HCT116 (cell line): ENCODE measurements at regions not wholly inside any gene's neighbourhood (a gene's known extent, or its start where the extent isn't known, plus 50 kb on each side); places are given as distances from the start of the nearest gene placed in this dataset.

Experiments used
- ATAC-seq: fragments of 200-7000 bp; cut with Tn5 transposase; 2 replicates; pipeline ENCODE4 v1.9.1; 2020; ENCODE audit warnings: mild to moderate bottlenecking, moderate library complexity
- BruUV-seq: library from RNA; stranded (reverse); fragments of 400-500 nt; replicated peaks from 2 replicates; lab custom pipeline; 2021; lab: Mats Ljungman, UMichigan
- CTCF ChIA-PET: fragments of 300-600 bp; sonication (Branson Sonifier 250); formaldehyde crosslinking; loops from one replicate; lab custom pipeline; 2021; ENCODE audit warnings: antibody characterized with exemption; lab: Charles Lee
- POLR2A ChIA-PET: fragments of 300-600, 350-600 bp; sonication (Branson Sonifier 250); formaldehyde crosslinking; loops from one replicate; lab custom pipeline; 2021; ENCODE audit warnings: antibody characterized with exemption; lab: Charles Lee
- RAD21 ChIA-PET, 2 experiments: fragments of 300-600 bp; sonication (Branson Sonifier 250); formaldehyde crosslinking; loops; one replicate each; lab custom pipeline; 2023; ENCODE audit warnings: low total read pairs in 2 of 2; ENCODE audit not compliant: uncharacterized antibody in 2 of 2, unreplicated experiment in 2 of 2, low non-redundant PET in 1 of 2; lab: Charles Lee
- DNase-seq: peaks from one replicate; pipeline ENCODE4 v3.0.0-alpha.2; 2010; ENCODE audit warnings: low read depth, low spot score
- H2AFZ ChIP-seq: fragments of 200-600 bp; shearing (Covaris generic), sonication (generic); 2 replicates; pipeline ENCODE4 v1.6.1; 2017; ENCODE audit warnings: low read depth, mixed run types, mixed read lengths, antibody characterized with exemption, low read length; ENCODE audit not compliant: poor library complexity, severe bottlenecking
- H3K27ac ChIP-seq: 2 replicates; pipeline ENCODE4 v1.5.1; 2012; ENCODE audit warnings: low read depth, low read length
- H3K27me3 ChIP-seq: fragments of 200-600 bp; sonication (generic); 2 replicates; pipeline ENCODE4 v1.6.1; 2016; ENCODE audit warnings: mixed run types, low read length, mixed read lengths; ENCODE audit not compliant: insufficient read depth
- H3K36me3 ChIP-seq, 2 experiments: fragments of 200-500 bp in 1 of 2; fragments of 200-600 bp in 1 of 2; sonication (Bioruptor generic) in 1 of 2; sonication (generic) in 1 of 2; 2 replicates each; pipeline versions ENCODE4 v1.5.1 to v1.6.1; 2014 to 2016; ENCODE audit warnings: low read length in 2 of 2, inconsistent platforms in 1 of 2, mixed read lengths in 1 of 2, mixed run types in 1 of 2; ENCODE audit not compliant: insufficient read depth in 2 of 2, control insufficient read depth in 1 of 2
- H3K4me1 ChIP-seq, 2 experiments: fragments of 200-600 bp in 1 of 2; sonication (generic) in 1 of 2; 2 replicates each; pipeline versions ENCODE4 v1.5.1 to v1.6.1; 2012 to 2017; ENCODE audit warnings: low read length in 2 of 2, inconsistent platforms in 1 of 2, mild to moderate bottlenecking in 1 of 2, mixed read lengths in 1 of 2, mixed run types in 1 of 2, moderate library complexity in 1 of 2; ENCODE audit not compliant: insufficient read depth in 2 of 2, control insufficient read depth in 1 of 2
- H3K4me2 ChIP-seq: fragments of 200-600 bp; sonication (generic); 2 replicates; pipeline ENCODE4 v1.6.1; 2017; ENCODE audit warnings: mixed run types, low read length, mixed read lengths
- H3K4me3 ChIP-seq, 2 experiments: fragments of 200-600 bp in 1 of 2; sonication (generic) in 1 of 2; replicated peaks in 1 of 2; 2 replicates each; pipeline ENCODE4 v1.5.1; 2011 to 2016; ENCODE audit warnings: low read length in 2 of 2, control low read depth in 1 of 2, low read depth in 1 of 2, mild to moderate bottlenecking in 1 of 2, mixed read lengths in 1 of 2, mixed run types in 1 of 2
- H3K79me2 ChIP-seq: fragments of 200-600 bp; sonication (generic); 2 replicates; pipeline ENCODE4 v1.6.1; 2017; ENCODE audit warnings: mild to moderate bottlenecking, mixed run types, low read length, moderate library complexity, mixed read lengths; ENCODE audit not compliant: insufficient read depth
- H3K9ac ChIP-seq: fragments of 200-600 bp; sonication (generic); 2 replicates; pipeline ENCODE4 v1.6.1; 2016; ENCODE audit warnings: low read length, mixed read lengths
- H3K9me2 ChIP-seq: fragments of 200-600 bp; sonication (generic), shearing (Covaris generic); 2 replicates; pipeline ENCODE4 v1.6.1; 2017; ENCODE audit warnings: mixed run types, mild to moderate bottlenecking, moderate library complexity; ENCODE audit not compliant: insufficient read depth
- H3K9me3 ChIP-seq, 2 experiments: fragments of 200-500 bp in 1 of 2; fragments of 200-600 bp in 1 of 2; sonication (Bioruptor generic) in 1 of 2; sonication (generic) in 1 of 2; 2 replicates each; pipeline ENCODE4 v1.6.1; 2014 to 2017; ENCODE audit warnings: low read length in 2 of 2, mixed read lengths in 2 of 2, inconsistent platforms in 1 of 2, low read depth in 1 of 2, mild to moderate bottlenecking in 1 of 2, mixed run types in 1 of 2, moderate library complexity in 1 of 2; ENCODE audit not compliant: control insufficient read depth in 1 of 2, insufficient read depth in 1 of 2
- H4K20me1 ChIP-seq: fragments of 200-600 bp; sonication (generic), shearing (Covaris generic); 2 replicates; pipeline ENCODE4 v1.6.1; 2017; ENCODE audit warnings: mixed run types, mild to moderate bottlenecking, moderate library complexity; ENCODE audit not compliant: insufficient read depth
- CBX3 ChIP-seq: IDR thresholded peaks from 2 replicates; pipeline ENCODE4 v1.6.1; 2012; ENCODE audit warnings: low read depth
- CEBPB ChIP-seq: IDR thresholded peaks from 2 replicates; pipeline ENCODE4 v1.6.1; 2012; ENCODE audit warnings: low read depth
- EGR1 ChIP-seq: IDR thresholded peaks from 2 replicates; pipeline ENCODE4 v1.6.1; 2012; ENCODE audit warnings: low read depth
- ELF1 ChIP-seq: IDR thresholded peaks from 2 replicates; pipeline ENCODE4 v1.6.1; 2012; ENCODE audit warnings: low read depth, borderline replicate concordance
- EZH2 ChIP-seq: fragments of 200-600 bp; sonication (generic); IDR thresholded peaks from 2 replicates; pipeline ENCODE4 v1.6.1; 2017; ENCODE audit warnings: antibody characterized with exemption, mixed run types
- EZH2phosphoT487 ChIP-seq: fragments of 200-600 bp; IDR thresholded peaks from 2 replicates; pipeline ENCODE4 v1.6.1; 2018; ENCODE audit warnings: antibody characterized with exemption, borderline replicate concordance
- FOSL1 ChIP-seq: IDR thresholded peaks from 2 replicates; pipeline ENCODE4 v1.6.1; 2012; ENCODE audit warnings: low read depth
- MAX ChIP-seq: IDR thresholded peaks from 2 replicates; pipeline ENCODE4 v1.6.1; 2012
- POLR2A ChIP-seq: IDR thresholded peaks from 2 replicates; pipeline ENCODE4 v1.7.0; 2011; ENCODE audit warnings: borderline replicate concordance; ENCODE audit not compliant: insufficient read depth, insufficient read length; ENCODE audit errors: extremely low read depth
- POLR2AphosphoS5 ChIP-seq: IDR thresholded peaks from 2 replicates; pipeline ENCODE4 v1.6.1; 2011; ENCODE audit warnings: mild to moderate bottlenecking, low read depth, low read length, moderate library complexity
- RAD21 ChIP-seq: IDR thresholded peaks from 2 replicates; pipeline ENCODE4 v1.6.1; 2012; ENCODE audit warnings: low read depth, mild to moderate bottlenecking
- SP1 ChIP-seq: IDR thresholded peaks from 2 replicates; pipeline ENCODE4 v1.6.1; 2012; ENCODE audit warnings: low read depth
- SRF ChIP-seq: IDR thresholded peaks from 2 replicates; pipeline ENCODE4 v1.6.1; 2012; ENCODE audit warnings: low read depth
- YY1 ChIP-seq: IDR thresholded peaks from 2 replicates; pipeline ENCODE4 v1.6.1; 2011; ENCODE audit warnings: low read length, low read depth, moderate library complexity, mild to moderate bottlenecking; ENCODE audit not compliant: insufficient replicate concordance; ENCODE audit errors: extremely low read depth
- ZFX ChIP-seq: fragments of 450-650 bp; IDR thresholded peaks from 2 replicates; pipeline ENCODE4 v1.6.1; 2017
- ZNF274 ChIP-seq: fragments of 200-500 bp; sonication (Bioruptor generic); IDR thresholded peaks from 2 replicates; pipeline ENCODE4 v1.6.1; 2014; ENCODE audit warnings: mild to moderate bottlenecking, low read depth, low read length, inconsistent platforms
- intact Hi-C: fragments of 100-400 bp; cut with micrococcal nuclease; formaldehyde crosslinking; loops from 2 replicates; pipeline ENCODE4 v1.10.0; 2022
- TF ChIP-seq, protein P1 (sequence below), 3 experiments: fragments of 200-600 bp in 1 of 3; sonication (generic) in 1 of 3; IDR thresholded peaks in 2 of 3; conservative IDR thresholded peaks in 1 of 3; 2 replicates each; pipeline ENCODE4 v1.5.1; 2012 to 2017; ENCODE audit warnings: low read depth in 2 of 3, low read length in 2 of 3, antibody characterized with exemption in 1 of 3, borderline replicate concordance in 1 of 3, control low read depth in 1 of 3, mild to moderate bottlenecking in 1 of 3, mixed read lengths in 1 of 3, mixed run types in 1 of 3, moderate library complexity in 1 of 3; ENCODE audit not compliant: insufficient read depth in 1 of 3
- TF ChIP-seq, protein P2 (sequence below): IDR thresholded peaks from 2 replicates; pipeline ENCODE4 v1.6.1; 2012

DNA sequence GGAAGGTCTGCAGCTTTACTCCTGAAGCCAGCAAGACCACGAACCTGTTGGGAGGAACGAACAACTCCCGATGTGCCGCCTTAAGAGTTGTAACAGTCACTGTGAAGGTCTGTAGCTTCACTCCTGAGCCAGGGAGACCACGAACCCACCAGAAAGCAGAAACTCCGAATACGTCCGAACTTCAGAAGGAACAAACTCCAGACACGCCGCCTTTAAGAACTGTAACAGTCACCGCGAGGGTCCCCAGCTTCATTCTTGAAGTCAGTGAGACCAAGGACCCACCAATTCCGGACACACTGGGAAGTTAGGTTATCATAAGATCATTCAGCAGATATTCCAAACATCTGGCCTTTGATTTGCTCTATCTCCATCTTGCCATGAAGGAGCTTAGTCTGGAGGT is 1623.0 kb downstream of the SLITRK1 start:
- intact Hi-C loops = no loop called here
- Histone ChIP-seq H3K36me3 (no peaks in the 10 kb centered on the region), H3K79me2 (no peaks in the 10 kb centered on the region), H3K4me3 (no peak overlapping the region), H4K20me1 (no peaks in the 10 kb centered on the region), H2AFZ (no peak overlapping the region), H3K9me3 (no peaks in the 10 kb centered on the region), H3K27ac (no peak overlapping the region), H3K9me2 (no peaks in the 10 kb centered on the region), H3K27me3 (no peaks in the 10 kb centered on the region), H3K4me1 (no peaks in the 10 kb centered on the region), H3K9ac (no peak overlapping the region), H3K4me2 (no peak overlapping the region)
- ChIA-PET POLR2A (no interaction called here), CTCF (no interaction called here), RAD21 (no interaction called here)
- no peak for ATAC-seq
- BruUV-seq = no TSS peak
- DNase-seq = no peak
- TF ChIP-seq FOSL1 (no peak), POLR2AphosphoS5 (no peak), EZH2 (no peak), EZH2phosphoT487 (no peak), SP1 (no peak), CEBPB (no peak), MAX (no peak), SRF (no peak), ZNF274 (no peak), EGR1 (no peak), POLR2A (no peak), CBX3 (no peak), RAD21 (no peak), YY1 (no peak), ZFX (no peak), ELF1 (no peak)
- TF ChIP-seq, protein P1, sequence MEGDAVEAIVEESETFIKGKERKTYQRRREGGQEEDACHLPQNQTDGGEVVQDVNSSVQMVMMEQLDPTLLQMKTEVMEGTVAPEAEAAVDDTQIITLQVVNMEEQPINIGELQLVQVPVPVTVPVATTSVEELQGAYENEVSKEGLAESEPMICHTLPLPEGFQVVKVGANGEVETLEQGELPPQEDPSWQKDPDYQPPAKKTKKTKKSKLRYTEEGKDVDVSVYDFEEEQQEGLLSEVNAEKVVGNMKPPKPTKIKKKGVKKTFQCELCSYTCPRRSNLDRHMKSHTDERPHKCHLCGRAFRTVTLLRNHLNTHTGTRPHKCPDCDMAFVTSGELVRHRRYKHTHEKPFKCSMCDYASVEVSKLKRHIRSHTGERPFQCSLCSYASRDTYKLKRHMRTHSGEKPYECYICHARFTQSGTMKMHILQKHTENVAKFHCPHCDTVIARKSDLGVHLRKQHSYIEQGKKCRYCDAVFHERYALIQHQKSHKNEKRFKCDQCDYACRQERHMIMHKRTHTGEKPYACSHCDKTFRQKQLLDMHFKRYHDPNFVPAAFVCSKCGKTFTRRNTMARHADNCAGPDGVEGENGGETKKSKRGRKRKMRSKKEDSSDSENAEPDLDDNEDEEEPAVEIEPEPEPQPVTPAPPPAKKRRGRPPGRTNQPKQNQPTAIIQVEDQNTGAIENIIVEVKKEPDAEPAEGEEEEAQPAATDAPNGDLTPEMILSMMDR (IDR thresholded peaks at IDR 0.05 in 2 of 3, conservative IDR thresholded peaks at IDR 0.05 in 1 of 3; ENCODE audit: borderline replicate concordance in 1 of 3, insufficient read depth in 1 of 3, low read depth in 2 of 3, low read length in 2 of 3) = no peak
- TF ChIP-seq, protein P2, sequence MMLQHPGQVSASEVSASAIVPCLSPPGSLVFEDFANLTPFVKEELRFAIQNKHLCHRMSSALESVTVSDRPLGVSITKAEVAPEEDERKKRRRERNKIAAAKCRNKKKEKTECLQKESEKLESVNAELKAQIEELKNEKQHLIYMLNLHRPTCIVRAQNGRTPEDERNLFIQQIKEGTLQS = no peak
